ENCODE measurements at regions not wholly inside any gene's neighbourhood (a gene's known extent, or its start where the extent isn't known, plus 50 kb on each side); places are given as distances from the start of the nearest gene placed in this dataset.

DNA sequence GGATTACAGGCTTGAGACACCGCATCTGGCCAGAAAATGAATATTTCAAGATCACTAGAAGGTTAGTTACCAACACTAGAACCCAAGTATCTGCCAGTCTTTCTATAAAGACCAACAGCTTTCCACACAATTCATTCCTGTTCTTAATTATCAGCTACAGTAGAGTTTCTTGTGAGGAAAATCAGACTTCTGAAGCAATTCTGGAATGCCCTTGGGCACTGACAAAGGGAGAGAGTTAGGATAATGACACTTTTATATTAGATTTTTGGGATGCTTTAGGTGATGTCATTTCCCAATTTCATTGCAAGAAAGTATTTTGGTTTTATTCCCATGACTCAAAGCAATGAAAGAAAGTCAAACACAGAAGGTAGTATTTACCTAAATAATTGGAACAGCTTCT lies 497.0 kb upstream of the TUSC1 start:
- ChIA-PET CTCF (ENCODE audit: unreplicated experiment) (no interaction called here), POLR2A (no interaction called here)
- intact Hi-C loops (cut with micrococcal nuclease; ENCODE audit: unreplicated experiment): no loop called here
- no peaks in the 10 kb centered on the region for H3K4me1 ChIP-seq (ENCODE audit: insufficient read depth, low read length, poor library complexity, severe bottlenecking)
- no peak overlapping the region for H3K4me3 ChIP-seq (ENCODE audit: low read depth, low read length, poor library complexity, severe bottlenecking)
- no peak overlapping the region for H3K27ac ChIP-seq (ENCODE audit: low read depth, low read length, poor library complexity, severe bottlenecking)
- no peaks in the 10 kb centered on the region for H3K9me2 ChIP-seq (ENCODE audit: insufficient read depth, low read length)
- no peak for DNase-seq (ENCODE audit: low spot score)
- no peaks in the 10 kb centered on the region for H3K9me3 ChIP-seq (ENCODE audit: low read length)
- no peaks in the 10 kb centered on the region for H4K20me1 ChIP-seq (ENCODE audit: insufficient read depth, low read length)
- TF ChIP-seq, protein P1, sequence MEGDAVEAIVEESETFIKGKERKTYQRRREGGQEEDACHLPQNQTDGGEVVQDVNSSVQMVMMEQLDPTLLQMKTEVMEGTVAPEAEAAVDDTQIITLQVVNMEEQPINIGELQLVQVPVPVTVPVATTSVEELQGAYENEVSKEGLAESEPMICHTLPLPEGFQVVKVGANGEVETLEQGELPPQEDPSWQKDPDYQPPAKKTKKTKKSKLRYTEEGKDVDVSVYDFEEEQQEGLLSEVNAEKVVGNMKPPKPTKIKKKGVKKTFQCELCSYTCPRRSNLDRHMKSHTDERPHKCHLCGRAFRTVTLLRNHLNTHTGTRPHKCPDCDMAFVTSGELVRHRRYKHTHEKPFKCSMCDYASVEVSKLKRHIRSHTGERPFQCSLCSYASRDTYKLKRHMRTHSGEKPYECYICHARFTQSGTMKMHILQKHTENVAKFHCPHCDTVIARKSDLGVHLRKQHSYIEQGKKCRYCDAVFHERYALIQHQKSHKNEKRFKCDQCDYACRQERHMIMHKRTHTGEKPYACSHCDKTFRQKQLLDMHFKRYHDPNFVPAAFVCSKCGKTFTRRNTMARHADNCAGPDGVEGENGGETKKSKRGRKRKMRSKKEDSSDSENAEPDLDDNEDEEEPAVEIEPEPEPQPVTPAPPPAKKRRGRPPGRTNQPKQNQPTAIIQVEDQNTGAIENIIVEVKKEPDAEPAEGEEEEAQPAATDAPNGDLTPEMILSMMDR (conservative IDR thresholded peaks at IDR 0.05; ENCODE audit: low read length): no peak
- TF ChIP-seq EZH2phosphoT487 (IDR thresholded peaks at IDR 0.05; ENCODE audit: borderline replicate concordance, low read depth, low read length): no peak
- no peaks in the 10 kb centered on the region for H3K36me3 ChIP-seq (ENCODE audit: insufficient read depth, low read length)
- H2AFZ ChIP-seq (ENCODE audit: low read length): no peak overlapping the region
- no peak overlapping the region for H3K4me2 ChIP-seq (ENCODE audit: low read length)
- no TSS peak for BruUV-seq (replicated peaks)
- H3K79me2 ChIP-seq (ENCODE audit: insufficient read depth, low read depth, low read length): no peaks in the 10 kb centered on the region

- BruUV-seq (replicated peaks): no TSS peak
- Histone ChIP-seq H3K4me3 (ENCODE audit: low read depth, low read length, poor library complexity, severe bottlenecking) (no peak overlapping the region), H2AFZ (ENCODE audit: low read length) (no peak overlapping the region), H3K9me2 (ENCODE audit: insufficient read depth, low read length) (no peaks in the 10 kb centered on the region), H3K4me1 (ENCODE audit: insufficient read depth, low read length, poor library complexity, severe bottlenecking) (no peaks in the 10 kb centered on the region), H3K4me2 (ENCODE audit: low read length) (no peak overlapping the region), H3K36me3 (ENCODE audit: insufficient read depth, low read length) (no peaks in the 10 kb centered on the region), H3K9me3 (ENCODE audit: low read length) (no peaks in the 10 kb centered on the region), H3K79me2 (ENCODE audit: insufficient read depth, low read depth, low read length) (no peaks in the 10 kb centered on the region), H4K20me1 (ENCODE audit: insufficient read depth, low read length) (no peaks in the 10 kb centered on the region), H3K27ac (ENCODE audit: low read depth, low read length, poor library complexity, severe bottlenecking) (no peak overlapping the region)
- CTCF ChIA-PET (ENCODE audit: unreplicated experiment): no interaction called here
- no peak for TF ChIP-seq EZH2phosphoT487 (IDR thresholded peaks at IDR 0.05; ENCODE audit: borderline replicate concordance, low read depth, low read length)
- TF ChIP-seq, protein P1 (conservative IDR thresholded peaks at IDR 0.05; ENCODE audit: low read length): no peak
- DNase-seq (ENCODE audit: low spot score): no peak
- POLR2A ChIA-PET: no interaction called here
- intact Hi-C loops (cut with micrococcal nuclease; ENCODE audit: unreplicated experiment): no loop called here
These were observed 494.1 kb upstream of the TUSC1 start for GRCh38 chr9:26172301-26172700.

GRCh38 chr9:26171691-26172090 lies 493.4 kb upstream of the TUSC1 start:
- no TSS peak for BruUV-seq (replicated peaks)
- Histone ChIP-seq H4K20me1 (ENCODE audit: insufficient read depth, low read length) (no peaks in the 10 kb centered on the region), H3K4me3 (ENCODE audit: low read depth, low read length, poor library complexity, severe bottlenecking) (no peak overlapping the region), H3K36me3 (ENCODE audit: insufficient read depth, low read length) (no peaks in the 10 kb centered on the region), H3K79me2 (ENCODE audit: insufficient read depth, low read depth, low read length) (no peaks in the 10 kb centered on the region), H3K27ac (ENCODE audit: low read depth, low read length, poor library complexity, severe bottlenecking) (no peak overlapping the region), H3K9me2 (ENCODE audit: insufficient read depth, low read length) (no peaks in the 10 kb centered on the region), H3K4me1 (ENCODE audit: insufficient read depth, low read length, poor library complexity, severe bottlenecking) (no peaks in the 10 kb centered on the region), H3K4me2 (ENCODE audit: low read length) (no peak overlapping the region), H3K9me3 (ENCODE audit: low read length) (no peaks in the 10 kb centered on the region), H2AFZ (ENCODE audit: low read length) (no peak overlapping the region)
- intact Hi-C loops (cut with micrococcal nuclease; ENCODE audit: unreplicated experiment): no loop called here
- ChIA-PET CTCF (ENCODE audit: unreplicated experiment) (no interaction called here), POLR2A (no interaction called here)
- TF ChIP-seq EZH2phosphoT487 (IDR thresholded peaks at IDR 0.05; ENCODE audit: borderline replicate concordance, low read depth, low read length): no peak
- TF ChIP-seq, protein P1 (conservative IDR thresholded peaks at IDR 0.05; ENCODE audit: low read length): no peak
- no peak for DNase-seq (ENCODE audit: low spot score)

Data from OCI-LY7 (cell line).